Mesenchymal stem cell (in vitro differentiated cells and primary cell): ENCODE measurements at regions not wholly inside any gene's neighbourhood (a gene's known extent, or its start where the extent isn't known, plus 50 kb on each side); places are given as distances from the start of the nearest gene placed in this dataset.
A peak's percentile ranks its signal among the peaks of the same experiment; 100 is the strongest.

Source experiments
- DNase-seq: peaks from one replicate; pipeline ENCODE4 v3.0.0-alpha.2; 2013
- H2AFZ ChIP-seq: one replicate; pipeline ENCODE4 v1.6.1; 2013; ENCODE audit warnings: low read depth, mild to moderate bottlenecking, control low read depth, inconsistent platforms, low read length, moderate library complexity
- H2AK5ac ChIP-seq: 2 replicates; pipeline ENCODE4 v1.6.1; 2013; ENCODE audit warnings: low read length, moderate library complexity, mild to moderate bottlenecking, inconsistent platforms; ENCODE audit not compliant: severe bottlenecking
- H2BK120ac ChIP-seq: one replicate; pipeline ENCODE4 v1.6.1; 2013; ENCODE audit warnings: low read depth, mild to moderate bottlenecking, inconsistent platforms, low read length, moderate library complexity
- H2BK12ac ChIP-seq, 2 experiments: one replicate each; pipeline ENCODE4 v1.6.1; 2013; ENCODE audit warnings: inconsistent platforms in 2 of 2, low read length in 2 of 2, mild to moderate bottlenecking in 2 of 2, moderate library complexity in 2 of 2, control low read depth in 1 of 2
- H2BK15ac ChIP-seq: one replicate; pipeline ENCODE4 v1.6.1; 2013; ENCODE audit warnings: mild to moderate bottlenecking, low read depth, inconsistent platforms; ENCODE audit not compliant: poor library complexity, severe bottlenecking
- H2BK5ac ChIP-seq: 2 replicates; pipeline ENCODE4 v1.6.1; 2013; ENCODE audit warnings: low read depth, mild to moderate bottlenecking, low read length, control low read depth, inconsistent platforms; ENCODE audit not compliant: poor library complexity, severe bottlenecking
- H3K14ac ChIP-seq, 2 experiments: one replicate each; pipeline ENCODE4 v1.6.1; 2013; ENCODE audit warnings: inconsistent platforms in 2 of 2, low read length in 2 of 2, control low read depth in 1 of 2, mild to moderate bottlenecking in 1 of 2, moderate library complexity in 1 of 2
- H3K18ac ChIP-seq, 2 experiments: one replicate each; pipeline ENCODE4 v1.6.1; 2013; ENCODE audit warnings: inconsistent platforms in 2 of 2, low read length in 2 of 2, control low read depth in 1 of 2, low read depth in 1 of 2, mild to moderate bottlenecking in 1 of 2
- H3K23ac ChIP-seq, 2 experiments: one replicate each; pipeline ENCODE4 v1.6.1; 2013; ENCODE audit warnings: inconsistent platforms in 2 of 2, low read length in 2 of 2, mild to moderate bottlenecking in 2 of 2, moderate library complexity in 2 of 2, control low read depth in 1 of 2
- H3K27ac ChIP-seq: 2 replicates; pipeline ENCODE4 v1.5.1; 2013; ENCODE audit warnings: mild to moderate bottlenecking, moderate library complexity, low read length, control low read depth, inconsistent platforms; ENCODE audit not compliant: poor library complexity, severe bottlenecking
- H3K27me3 ChIP-seq, 2 experiments: 2 replicates each; pipeline versions ENCODE4 v1.6.1 to v1.7.0; 2013; ENCODE audit warnings: low read length in 2 of 2, mild to moderate bottlenecking in 2 of 2, moderate library complexity in 2 of 2, control low read depth in 1 of 2, inconsistent platforms in 1 of 2; ENCODE audit not compliant: control insufficient read depth in 1 of 2, insufficient read depth in 1 of 2
- H3K36me3 ChIP-seq, 2 experiments: 2 replicates each; pipeline versions ENCODE4 v1.6.1 to v1.7.0; 2013; ENCODE audit warnings: low read length in 2 of 2, control low read depth in 1 of 2, inconsistent platforms in 1 of 2, low read depth in 1 of 2, mild to moderate bottlenecking in 1 of 2; ENCODE audit not compliant: insufficient read depth in 2 of 2, control insufficient read depth in 1 of 2
- H3K4ac ChIP-seq, 2 experiments: one replicate each; pipeline ENCODE4 v1.6.1; 2013; ENCODE audit warnings: inconsistent platforms in 2 of 2, low read length in 2 of 2, mild to moderate bottlenecking in 2 of 2, moderate library complexity in 2 of 2, control low read depth in 1 of 2, low read depth in 1 of 2
- H3K4me1 ChIP-seq: 2 replicates; pipeline ENCODE4 v1.6.1; 2013; ENCODE audit warnings: low read depth, low read length, control low read depth; ENCODE audit not compliant: control insufficient read depth, insufficient read depth
- H3K4me2 ChIP-seq: 2 replicates; pipeline ENCODE4 v1.6.1; 2013; ENCODE audit warnings: low read length, mild to moderate bottlenecking, inconsistent platforms; ENCODE audit not compliant: poor library complexity, severe bottlenecking
- H3K4me3 ChIP-seq, 2 experiments: 2 replicates each; pipeline versions ENCODE4 v1.5.1 to v1.7.0; 2013; ENCODE audit warnings: low read length in 2 of 2, mild to moderate bottlenecking in 2 of 2, control low read depth in 1 of 2, low read depth in 1 of 2; ENCODE audit not compliant: insufficient read depth in 1 of 2
- H3K79me1 ChIP-seq: replicated peaks from 2 replicates; pipeline ENCODE4 v1.6.1; 2013; ENCODE audit warnings: mild to moderate bottlenecking, control low read depth, low read length, inconsistent platforms; ENCODE audit not compliant: poor library complexity, severe bottlenecking
- H3K9ac ChIP-seq: 2 replicates; pipeline ENCODE4 v1.7.0; 2013; ENCODE audit warnings: mild to moderate bottlenecking, low read length, moderate library complexity
- H3K9me3 ChIP-seq: 2 replicates; pipeline ENCODE4 v1.7.0; 2013; ENCODE audit warnings: mild to moderate bottlenecking, low read length; ENCODE audit not compliant: control insufficient read depth
- H4K8ac ChIP-seq: one replicate; pipeline ENCODE4 v1.6.1; 2013; ENCODE audit warnings: inconsistent platforms, mild to moderate bottlenecking, low read length, moderate library complexity
- H4K91ac ChIP-seq: one replicate; pipeline ENCODE4 v1.6.1; 2013; ENCODE audit warnings: mild to moderate bottlenecking, low read length, inconsistent platforms
- WGBS: methylation state at CpG from one replicate; pipeline ENCODE4 v1.1.7; 2013; ENCODE audit warnings: mixed read lengths; 5-methylcytosine and 5-hydroxymethylcytosine counted together

DNA sequence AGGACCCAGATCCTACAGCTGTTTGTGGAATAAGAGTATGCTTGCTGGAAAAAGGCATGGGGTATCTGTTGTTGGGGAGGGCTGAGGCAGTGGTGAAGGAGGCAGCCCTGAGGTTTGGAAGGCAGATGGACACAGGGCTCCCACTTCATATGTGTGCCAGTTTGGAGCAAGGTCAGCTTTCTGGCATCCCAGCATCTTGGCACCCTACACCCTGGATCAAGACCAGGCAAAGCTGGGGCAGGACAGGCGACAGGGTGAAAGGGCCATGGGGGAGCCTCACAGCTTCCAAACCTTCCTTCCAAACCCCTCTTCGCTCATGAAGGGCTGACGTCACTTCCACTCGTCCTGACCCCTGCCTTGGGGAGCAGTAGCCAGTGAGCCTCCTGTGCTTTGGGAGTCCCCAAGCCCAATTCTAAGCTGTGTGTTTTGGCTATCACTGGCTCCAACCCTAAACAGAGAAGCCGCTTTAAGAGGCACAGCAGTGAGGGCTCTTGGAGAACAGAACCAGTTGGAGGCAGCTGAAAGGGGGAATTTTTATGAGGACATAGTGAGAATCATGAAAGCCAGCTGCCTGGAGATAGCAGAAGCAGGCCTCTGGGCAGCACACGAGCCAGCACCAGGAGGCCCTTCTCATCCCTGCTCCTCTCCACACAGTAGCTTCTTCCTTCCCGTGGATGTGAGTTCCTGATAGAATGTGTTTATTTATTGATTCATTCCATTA, 448.6 kb upstream of the CDH4 start:
- Histone ChIP-seq H2BK12ac (no peak overlapping the region), H3K14ac (no peak overlapping the region), H2AFZ (no peak overlapping the region), H2BK15ac (no peak overlapping the region), H3K4me2 (no peak overlapping the region), H2BK5ac (no peak overlapping the region), H3K27ac (no peak overlapping the region), H3K79me1 (no peaks in the 10 kb centered on the region), H2BK120ac (no peak overlapping the region), H3K9me3 (peaks cover 13% of the 10 kb centered on the region), H3K9ac (no peak overlapping the region), H3K4me3 (no peak overlapping the region), H3K36me3 (no peaks in the 10 kb centered on the region), H3K4ac (no peak overlapping the region), H3K27me3 (peaks cover 0 to 3% of the 10 kb centered on the region in 2 experiments), H3K18ac (no peak overlapping the region), H4K91ac (no peak overlapping the region), H3K4me1 (no peaks in the 10 kb centered on the region), H4K8ac (no peak overlapping the region), H2AK5ac (no peak overlapping the region), H3K23ac (no peak overlapping the region)
- DNase-seq: no peak
- WGBS: 72% methylated on average over 5 of the region's 7 CpGs

DNA sequence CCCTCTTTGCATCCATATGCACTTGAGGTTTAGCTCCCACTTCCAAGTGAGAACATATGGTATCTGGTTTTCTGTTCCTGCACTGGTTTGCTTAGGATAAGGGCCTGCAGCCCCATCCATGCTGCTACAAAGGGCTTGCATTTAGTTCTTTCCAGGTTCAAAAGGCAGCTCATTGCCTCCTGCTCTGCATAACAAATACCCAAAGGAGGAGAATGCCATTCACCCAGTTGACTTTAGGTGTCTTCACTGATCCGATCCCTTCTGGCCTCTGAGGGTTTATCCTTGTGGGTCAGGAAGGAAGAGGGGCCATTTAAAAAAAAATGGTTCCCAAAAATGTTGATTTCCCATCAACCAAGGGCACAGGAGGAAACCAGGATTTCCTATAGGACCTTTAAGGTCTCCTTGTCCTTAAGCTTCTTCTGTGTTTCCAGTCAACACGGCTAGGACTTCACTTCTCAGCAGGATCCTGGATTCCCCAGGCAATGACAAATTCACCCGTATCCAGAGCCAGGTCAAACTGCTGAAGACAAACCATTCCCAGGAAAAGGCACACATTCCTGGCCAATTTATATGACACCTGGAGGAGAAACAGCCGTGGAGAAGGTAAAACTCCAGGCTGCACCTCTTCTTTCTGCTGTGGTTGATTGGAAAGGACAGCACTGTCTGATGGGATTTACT, 447.7 kb upstream of the CDH4 start:
- no peak overlapping the region for H2BK5ac ChIP-seq
- H2BK15ac ChIP-seq: no peak overlapping the region
- H4K8ac ChIP-seq: no peak overlapping the region
- H3K18ac ChIP-seq: no peak overlapping the region
- no peak overlapping the region for H3K4me2 ChIP-seq
- H3K27ac ChIP-seq: no peak overlapping the region
- H3K27me3 ChIP-seq: peaks cover 0 to 3% of the 10 kb centered on the region in 2 experiments
- no peak overlapping the region for H3K4ac ChIP-seq
- H3K9me3 ChIP-seq: peaks cover 8% of the 10 kb centered on the region
- H3K4me3 ChIP-seq: no peak overlapping the region
- DNase-seq: no peak
- no peak overlapping the region for H3K23ac ChIP-seq
- no peaks in the 10 kb centered on the region for H3K79me1 ChIP-seq
- WGBS: 64% methylated on average over 3 of the region's 4 CpGs
- no peaks in the 10 kb centered on the region for H3K36me3 ChIP-seq
- no peak overlapping the region for H2AFZ ChIP-seq
- H3K4me1 ChIP-seq: no peaks in the 10 kb centered on the region
- no peak overlapping the region for H2BK120ac ChIP-seq
- no peak overlapping the region for H3K14ac ChIP-seq
- H2BK12ac ChIP-seq: no peak overlapping the region
- H3K9ac ChIP-seq: peak overlapping the region; percentile 42
- no peak overlapping the region for H2AK5ac ChIP-seq
- no peak overlapping the region for H4K91ac ChIP-seq

DNA sequence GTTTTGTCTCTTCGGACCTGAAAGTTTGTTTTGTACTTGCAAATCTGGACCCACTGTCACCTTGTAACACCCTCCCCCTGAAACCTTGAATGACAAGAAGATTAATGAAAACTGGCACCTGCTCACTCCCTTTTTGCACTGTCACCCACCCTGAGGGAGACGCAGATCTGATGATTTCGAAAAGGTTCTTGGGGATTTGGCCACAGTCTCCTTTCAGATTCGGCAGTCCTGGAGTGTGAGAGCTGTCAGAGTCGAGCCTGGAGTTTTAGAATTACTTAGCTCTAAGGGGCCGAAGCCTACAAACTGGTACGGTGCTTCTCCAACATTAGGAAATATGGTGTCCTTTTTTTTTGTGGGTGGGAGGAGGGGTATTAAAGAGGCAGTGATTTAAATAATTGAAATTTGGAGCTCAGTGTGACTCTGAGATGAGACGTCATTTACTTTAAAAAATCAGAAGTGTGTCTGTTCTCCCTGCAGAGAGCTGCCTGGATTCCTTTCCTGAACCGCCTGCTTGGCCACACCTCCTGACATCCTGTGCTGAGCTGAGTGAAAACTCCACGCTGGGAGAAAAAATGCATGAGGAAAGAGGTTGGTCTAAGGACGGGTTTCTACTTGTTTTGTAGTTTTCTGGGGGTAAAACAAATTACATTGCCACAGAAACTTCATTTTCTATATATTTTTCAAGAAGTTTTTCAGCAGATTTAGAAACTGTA, 447.0 kb upstream of the CDH4 start:
- H3K4ac ChIP-seq: no peak overlapping the region
- H4K91ac ChIP-seq: no peak overlapping the region
- H3K9me3 ChIP-seq: peaks cover 7% of the 10 kb centered on the region
- H3K23ac ChIP-seq: no peak overlapping the region
- H4K8ac ChIP-seq: no peak overlapping the region
- H2AFZ ChIP-seq: no peak overlapping the region
- no peaks in the 10 kb centered on the region for H3K79me1 ChIP-seq
- H2AK5ac ChIP-seq: no peak overlapping the region
- DNase-seq: no peak
- H3K9ac ChIP-seq: peak overlapping the region; percentile 42
- H3K4me2 ChIP-seq: no peak overlapping the region
- H3K18ac ChIP-seq: no peak overlapping the region
- H3K36me3 ChIP-seq: no peaks in the 10 kb centered on the region
- no peaks in the 10 kb centered on the region for H3K4me1 ChIP-seq
- H3K14ac ChIP-seq: no peak overlapping the region
- H3K4me3 ChIP-seq: peak overlapping the region in 1 of 2 experiments; percentile 17
- WGBS: 54% methylated on average over 9 of the region's 11 CpGs
- H2BK120ac ChIP-seq: no peak overlapping the region
- H2BK15ac ChIP-seq: no peak overlapping the region
- H3K27me3 ChIP-seq: peaks cover 0 to 3% of the 10 kb centered on the region in 2 experiments
- H3K27ac ChIP-seq: no peak overlapping the region
- no peak overlapping the region for H2BK5ac ChIP-seq
- no peak overlapping the region for H2BK12ac ChIP-seq

- no peak overlapping the region for H3K27ac ChIP-seq
- H2AK5ac ChIP-seq: no peak overlapping the region
- H4K91ac ChIP-seq: no peak overlapping the region
- no peak for DNase-seq
- no peak overlapping the region for H2AFZ ChIP-seq
- peaks cover 0 to 7% of the 10 kb centered on the region in 2 experiments for H3K27me3 ChIP-seq
- no peak overlapping the region for H3K14ac ChIP-seq
- H3K23ac ChIP-seq: no peak overlapping the region
- WGBS: 40% methylated on average over 4 of the region's 6 CpGs
- H4K8ac ChIP-seq: no peak overlapping the region
- no peak overlapping the region for H2BK5ac ChIP-seq
- H3K4me1 ChIP-seq: no peaks in the 10 kb centered on the region
- H2BK12ac ChIP-seq: no peak overlapping the region
- H3K79me1 ChIP-seq: no peaks in the 10 kb centered on the region
- H2BK15ac ChIP-seq: no peak overlapping the region
- H3K4me2 ChIP-seq: no peak overlapping the region
- no peaks in the 10 kb centered on the region for H3K36me3 ChIP-seq
- H3K9ac ChIP-seq: no peak overlapping the region
- H3K9me3 ChIP-seq: peaks cover 4% of the 10 kb centered on the region
- no peak overlapping the region for H3K18ac ChIP-seq
- H3K4ac ChIP-seq: no peak overlapping the region
- no peak overlapping the region for H3K4me3 ChIP-seq
- no peak overlapping the region for H2BK120ac ChIP-seq
Observed at GRCh38 chr20:60806354-60806753, 445.7 kb upstream of the CDH4 start.
